HFFc6 (cell line): ENCODE measurements at regions not wholly inside any gene's neighbourhood (a gene's known extent, or its start where the extent isn't known, plus 50 kb on each side); places are given as distances from the start of the nearest gene placed in this dataset.

ENCODE experiments used
- DNase-seq: peaks from one replicate; pipeline ENCODE4 v3.0.0-alpha.2; 2018
- H3K27ac Mint-ChIP-seq: 2 replicates; pipeline ENCODE4 v1.8.0; 2020; ENCODE audit warnings: mild to moderate bottlenecking, mixed read lengths
- H3K27me3 Mint-ChIP-seq: 2 replicates; pipeline ENCODE4 v1.8.0; 2021; ENCODE audit warnings: mild to moderate bottlenecking, moderate library complexity, mixed read lengths; ENCODE audit not compliant: insufficient read depth
- H3K36me3 Mint-ChIP-seq: 2 replicates; pipeline ENCODE4 v1.8.0; 2021; ENCODE audit warnings: low read depth, mixed read lengths
- H3K4me1 Mint-ChIP-seq: 2 replicates; pipeline ENCODE4 v1.8.0; 2020; ENCODE audit warnings: low read depth, mixed read lengths
- H3K4me3 Mint-ChIP-seq: 2 replicates; pipeline ENCODE4 v1.8.0; 2020; ENCODE audit warnings: mild to moderate bottlenecking, moderate library complexity, mixed read lengths
- H3K9me3 Mint-ChIP-seq: 2 replicates; pipeline ENCODE4 v1.8.0; 2020; ENCODE audit warnings: mild to moderate bottlenecking, mixed read lengths
- TF ChIP-seq, protein P1 (sequence below): fragments of 200-600 bp; sonication (generic); IDR thresholded peaks from 2 replicates; pipeline ENCODE4 v1.5.0; 2021; ENCODE audit warnings: antibody characterized with exemption, mild to moderate bottlenecking

DNA sequence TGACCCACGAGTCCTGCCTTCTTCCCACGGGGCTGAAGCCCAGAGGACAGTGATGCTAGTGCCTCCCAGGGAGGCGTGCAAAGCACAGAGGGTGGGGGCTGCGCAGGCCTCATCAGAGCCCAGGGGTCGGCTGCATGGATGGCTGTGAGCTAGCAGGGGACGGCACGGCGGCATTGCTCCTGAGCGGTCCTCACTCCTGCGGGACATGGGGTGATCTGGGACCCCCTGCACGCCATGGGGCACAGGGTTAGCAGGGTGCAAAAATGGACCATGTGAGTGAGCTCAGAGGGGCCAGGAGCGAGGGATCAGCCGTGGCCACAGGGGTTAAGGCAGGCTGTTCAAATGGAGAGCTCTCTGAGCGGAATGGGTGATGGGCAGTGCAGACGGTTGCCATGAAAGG lies 138.3 kb downstream of the SNX19 start:
- Mint-ChIP-seq H3K9me3 (no peaks in the 10 kb centered on the region), H3K36me3 (peaks cover 6% of the 10 kb centered on the region), H3K4me1 (peaks cover 30% of the 10 kb centered on the region), H3K27ac (no peak overlapping the region), H3K4me3 (no peak overlapping the region), H3K27me3 (peaks cover 6% of the 10 kb centered on the region; the same call in 1 of the 2 replicates)
- TF ChIP-seq, protein P1, sequence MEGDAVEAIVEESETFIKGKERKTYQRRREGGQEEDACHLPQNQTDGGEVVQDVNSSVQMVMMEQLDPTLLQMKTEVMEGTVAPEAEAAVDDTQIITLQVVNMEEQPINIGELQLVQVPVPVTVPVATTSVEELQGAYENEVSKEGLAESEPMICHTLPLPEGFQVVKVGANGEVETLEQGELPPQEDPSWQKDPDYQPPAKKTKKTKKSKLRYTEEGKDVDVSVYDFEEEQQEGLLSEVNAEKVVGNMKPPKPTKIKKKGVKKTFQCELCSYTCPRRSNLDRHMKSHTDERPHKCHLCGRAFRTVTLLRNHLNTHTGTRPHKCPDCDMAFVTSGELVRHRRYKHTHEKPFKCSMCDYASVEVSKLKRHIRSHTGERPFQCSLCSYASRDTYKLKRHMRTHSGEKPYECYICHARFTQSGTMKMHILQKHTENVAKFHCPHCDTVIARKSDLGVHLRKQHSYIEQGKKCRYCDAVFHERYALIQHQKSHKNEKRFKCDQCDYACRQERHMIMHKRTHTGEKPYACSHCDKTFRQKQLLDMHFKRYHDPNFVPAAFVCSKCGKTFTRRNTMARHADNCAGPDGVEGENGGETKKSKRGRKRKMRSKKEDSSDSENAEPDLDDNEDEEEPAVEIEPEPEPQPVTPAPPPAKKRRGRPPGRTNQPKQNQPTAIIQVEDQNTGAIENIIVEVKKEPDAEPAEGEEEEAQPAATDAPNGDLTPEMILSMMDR = no peak
- DNase-seq = no peak

DNA sequence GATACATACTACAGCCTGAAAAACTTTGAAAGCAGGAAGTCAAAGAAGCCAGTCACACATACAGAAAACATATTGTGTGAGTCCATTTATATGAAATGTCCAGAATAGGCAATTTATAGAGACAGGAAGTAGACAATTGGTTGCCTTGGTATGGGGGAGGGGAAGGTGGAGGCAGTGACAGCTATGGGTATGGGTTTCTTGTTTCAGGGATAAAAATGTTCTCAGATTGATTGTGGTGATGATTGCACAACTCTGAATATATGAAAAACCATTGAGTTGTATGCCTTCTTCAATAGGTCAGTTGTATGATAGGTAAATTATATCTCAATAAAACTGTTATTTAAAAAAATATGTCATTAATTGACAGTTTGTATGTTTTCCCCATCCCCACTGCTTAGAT lies 137.6 kb downstream of the SNX19 start:
- Mint-ChIP-seq H3K27me3 (peaks cover 6% of the 10 kb centered on the region; the same call in 1 of the 2 replicates), H3K27ac (no peak overlapping the region), H3K4me1 (peaks cover 23% of the 10 kb centered on the region), H3K4me3 (no peak overlapping the region), H3K9me3 (no peaks in the 10 kb centered on the region), H3K36me3 (peaks cover 6% of the 10 kb centered on the region)
- DNase-seq = no peak
- TF ChIP-seq, protein P1 = no peak

DNA sequence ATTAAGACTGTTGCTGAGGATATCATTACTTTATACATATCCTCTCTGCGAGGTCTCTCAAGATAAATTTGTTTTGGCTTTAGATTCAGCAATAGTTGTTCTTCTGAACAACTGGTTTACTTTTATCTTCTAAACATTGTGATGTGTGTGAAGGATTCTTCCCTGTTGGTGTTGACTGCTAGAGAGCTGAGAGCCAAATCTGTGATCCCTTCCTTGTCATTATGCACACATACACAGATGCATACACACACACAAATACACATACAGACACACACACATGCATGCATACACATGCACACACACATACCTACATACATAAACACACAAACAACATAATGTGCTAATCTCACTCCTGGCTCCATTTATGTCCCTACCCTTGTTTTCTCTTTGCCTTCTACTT lies 137.0 kb downstream of the SNX19 start:
- DNase-seq = no peak
- TF ChIP-seq, protein P1 = no peak
- Mint-ChIP-seq H3K27me3 (peaks cover 5% of the 10 kb centered on the region; the same call in 1 of the 2 replicates), H3K4me1 (peaks cover 17% of the 10 kb centered on the region), H3K27ac (no peak overlapping the region), H3K9me3 (no peaks in the 10 kb centered on the region), H3K4me3 (no peak overlapping the region), H3K36me3 (peaks cover 6% of the 10 kb centered on the region)

DNA sequence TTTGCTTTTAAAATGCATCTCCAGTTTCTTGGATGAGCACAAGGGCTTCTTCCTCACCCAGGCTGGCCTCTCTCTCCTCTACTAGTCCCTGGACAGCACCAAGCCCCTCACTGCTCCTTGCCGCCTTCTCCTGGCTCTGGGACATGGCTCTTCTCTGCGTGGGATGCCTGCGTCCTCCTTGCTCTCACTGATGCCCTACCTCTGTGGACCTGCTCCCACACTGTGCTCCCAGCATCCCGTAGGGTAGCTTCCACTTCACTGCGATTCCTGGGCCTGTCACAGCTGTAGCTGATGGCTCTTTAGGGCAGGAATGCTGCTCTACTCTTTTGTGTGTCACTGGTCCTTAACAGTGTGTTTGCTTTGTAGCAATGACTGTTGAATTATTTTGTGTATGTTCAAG lies 136.3 kb downstream of the SNX19 start:
- Mint-ChIP-seq H3K36me3 (peaks cover 6% of the 10 kb centered on the region), H3K27ac (no peak overlapping the region), H3K27me3 (peaks cover 5% of the 10 kb centered on the region; the same call in 1 of the 2 replicates), H3K4me1 (peaks cover 15% of the 10 kb centered on the region), H3K4me3 (no peak overlapping the region), H3K9me3 (no peaks in the 10 kb centered on the region)
- TF ChIP-seq, protein P1 = no peak
- no peak for DNase-seq

DNA sequence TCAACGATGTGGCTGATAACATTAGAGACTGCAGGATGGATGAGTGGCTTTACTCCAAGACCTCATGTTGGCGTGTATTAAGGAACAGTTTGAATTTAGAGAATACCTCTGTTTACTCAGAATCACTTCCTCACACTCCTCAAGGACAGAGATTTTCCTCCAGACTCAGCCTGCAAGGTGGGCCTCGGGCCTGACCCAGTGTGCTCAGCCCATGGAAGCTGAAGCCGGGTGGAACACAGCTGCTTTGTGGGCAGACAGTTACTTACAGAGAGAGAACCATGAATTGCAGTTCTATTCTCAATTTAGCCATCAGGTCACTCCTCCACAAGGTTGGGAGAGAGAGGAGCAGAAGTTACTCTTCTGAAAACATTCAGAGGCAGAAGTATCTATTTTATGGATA lies 135.8 kb downstream of the SNX19 start:
- TF ChIP-seq, protein P1 = no peak
- peaks cover 10% of the 10 kb centered on the region for H3K36me3 Mint-ChIP-seq

DNA sequence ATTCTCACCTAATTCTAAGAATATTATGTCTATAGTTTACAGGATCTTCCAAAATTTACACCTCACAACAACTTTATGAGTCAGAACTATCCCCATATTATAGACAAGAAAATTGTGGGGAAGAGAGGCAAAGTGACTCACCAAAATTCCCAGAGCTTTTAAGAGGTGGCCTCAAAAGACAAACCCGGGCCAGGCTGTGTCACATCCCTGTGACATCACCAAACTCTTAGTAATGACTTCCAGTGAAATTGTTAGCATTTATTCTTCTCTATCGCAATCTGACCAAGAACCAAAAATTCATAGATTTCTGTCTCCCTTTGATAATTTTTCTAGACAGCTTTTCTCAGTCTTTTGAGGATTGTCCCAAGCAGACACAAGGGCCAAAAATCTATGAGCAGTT lies 134.3 kb downstream of the SNX19 start:
- peak overlapping the region; percentile 77 for H3K4me3 Mint-ChIP-seq
- TF ChIP-seq, protein P1 = no peak
- H3K9me3 Mint-ChIP-seq = no peaks in the 10 kb centered on the region
- H3K36me3 Mint-ChIP-seq = peaks cover 13% of the 10 kb centered on the region
- peaks cover 8% of the 10 kb centered on the region for H3K27me3 Mint-ChIP-seq
- peak; percentile 79 for DNase-seq
- peaks cover 19% of the 10 kb centered on the region for H3K4me1 Mint-ChIP-seq
- peak overlapping the region; percentile 84 for H3K27ac Mint-ChIP-seq

More for the DNA sequence above, 135.8 kb downstream of the SNX19 start:
- H3K27me3 Mint-ChIP-seq = peaks cover 5% of the 10 kb centered on the region; the same call in 1 of the 2 replicates
- H3K9me3 Mint-ChIP-seq = no peaks in the 10 kb centered on the region
- no peak overlapping the region for H3K4me3 Mint-ChIP-seq
- DNase-seq = no peak
- no peak overlapping the region for H3K27ac Mint-ChIP-seq
- peaks cover 14% of the 10 kb centered on the region for H3K4me1 Mint-ChIP-seq
